OCI-LY3 (cell line): ENCODE measurements at regions not wholly inside any gene's neighbourhood (a gene's known extent, or its start where the extent isn't known, plus 50 kb on each side); places are given as distances from the start of the nearest gene placed in this dataset.

Experiments used
- H2AFZ ChIP-seq: fragments of 200-600, 300-600 bp; shearing (Covaris generic); 2 replicates; pipeline ENCODE4 v1.6.0; 2014; ENCODE audit warnings: antibody characterized with exemption, low read depth, low read length
- H3K27ac ChIP-seq: fragments of 200-600, 300-600 bp; sonication (generic); 2 replicates; pipeline ENCODE4 v1.5.1; 2014; ENCODE audit warnings: mild to moderate bottlenecking, low read length, moderate library complexity, mixed read lengths
- H3K27me3 ChIP-seq: fragments of 200-600, 300-600 bp; sonication (generic); 2 replicates; pipeline ENCODE4 v1.6.1; 2014; ENCODE audit warnings: low read depth, low read length, mixed read lengths
- H3K36me3 ChIP-seq: fragments of 200-600, 300-600 bp; sonication (generic); replicated peaks from 2 replicates; pipeline ENCODE3; 2014; ENCODE audit warnings: low read depth, low read length, mixed read lengths
- H3K4me1 ChIP-seq: fragments of 300-600, 200-600 bp; sonication (generic); 2 replicates; pipeline ENCODE4 v1.6.1; 2014; ENCODE audit warnings: low read length, mixed read lengths
- H3K4me2 ChIP-seq: fragments of 200-600, 300-600 bp; sonication (generic); 2 replicates; pipeline ENCODE4 v1.6.1; 2014; ENCODE audit warnings: low read length, mixed read lengths
- H3K4me3 ChIP-seq: fragments of 300-600, 200-600 bp; sonication (generic); 2 replicates; pipeline ENCODE4 v1.5.1; 2014; ENCODE audit warnings: antibody characterized with exemption, mild to moderate bottlenecking, low read length, moderate library complexity
- H3K79me2 ChIP-seq: fragments of 300-600, 200-600 bp; shearing (Covaris generic); 2 replicates; pipeline ENCODE4 v1.6.1; 2014; ENCODE audit warnings: mild to moderate bottlenecking, low read length, mixed read lengths
- H3K9ac ChIP-seq: fragments of 300-600, 200-600 bp; shearing (Covaris generic); 2 replicates; pipeline ENCODE4 v1.6.0; 2014; ENCODE audit warnings: mild to moderate bottlenecking, low read length, moderate library complexity
- H3K9me3 ChIP-seq: fragments of 200-600, 300-600 bp; shearing (Covaris generic); 2 replicates; pipeline ENCODE4 v1.6.1; 2014; ENCODE audit warnings: low read length, mixed read lengths; ENCODE audit not compliant: insufficient read depth
- H4K20me1 ChIP-seq: fragments of 200-600, 300-600 bp; sonication (generic); 2 replicates; pipeline ENCODE4 v1.6.1; 2016; ENCODE audit warnings: low read length, mixed read lengths; ENCODE audit not compliant: insufficient read depth
- CTCF ChIP-seq: fragments of 200-600, 300-600 bp; sonication (generic); IDR thresholded peaks from 2 replicates; pipeline ENCODE4 v1.5.1; 2014; ENCODE audit warnings: antibody characterized with exemption, low read length, low read depth
- EZH2phosphoT487 ChIP-seq: fragments of 200-600 bp; shearing (Covaris generic); IDR thresholded peaks from 2 replicates; pipeline ENCODE4 v1.6.1; 2018; ENCODE audit warnings: antibody characterized with exemption, mixed run types, low read depth

- Histone ChIP-seq H2AFZ (no peak overlapping the region), H3K9me3 (no peaks in the 10 kb centered on the region), H4K20me1 (no peaks in the 10 kb centered on the region), H3K4me2 (no peak overlapping the region), H3K9ac (no peak overlapping the region), H3K4me3 (no peak overlapping the region), H3K79me2 (no peaks in the 10 kb centered on the region), H3K27ac (no peak overlapping the region), H3K36me3 (no peaks in the 10 kb centered on the region), H3K27me3 (peaks cover 3% of the 10 kb centered on the region; the same call in 1 of the 2 replicates), H3K4me1 (no peaks in the 10 kb centered on the region)
- TF ChIP-seq CTCF (no peak), EZH2phosphoT487 (no peak)
Observed at GRCh38 chr12:127398016-127398710, 868.8 kb upstream of the TMEM132C start.

- no peaks in the 10 kb centered on the region for H3K36me3 ChIP-seq
- peaks cover 3% of the 10 kb centered on the region; the same call in 1 of the 2 replicates for H3K27me3 ChIP-seq
- no peak overlapping the region for H3K4me3 ChIP-seq
- no peak overlapping the region for H3K4me2 ChIP-seq
- H3K27ac ChIP-seq = no peak overlapping the region
- H3K9me3 ChIP-seq = no peaks in the 10 kb centered on the region; the same call in 1 of the 2 replicates
- no peaks in the 10 kb centered on the region for H3K79me2 ChIP-seq
- no peaks in the 10 kb centered on the region for H3K4me1 ChIP-seq
- H4K20me1 ChIP-seq = no peaks in the 10 kb centered on the region
- no peak overlapping the region for H3K9ac ChIP-seq
- TF ChIP-seq EZH2phosphoT487 (no peak), CTCF (no peak)
- H2AFZ ChIP-seq = no peak overlapping the region
Observed at GRCh38 chr12:127399451-127399850, 867.5 kb upstream of the TMEM132C start.

- H4K20me1 ChIP-seq = no peaks in the 10 kb centered on the region
- no peak overlapping the region for H3K27ac ChIP-seq
- no peak overlapping the region for H3K4me3 ChIP-seq
- no peaks in the 10 kb centered on the region for H3K79me2 ChIP-seq
- no peaks in the 10 kb centered on the region for H3K4me1 ChIP-seq
- no peak overlapping the region for H2AFZ ChIP-seq
- H3K4me2 ChIP-seq = no peak overlapping the region
- no peak for TF ChIP-seq EZH2phosphoT487
- TF ChIP-seq CTCF = no peak
- peaks cover 3% of the 10 kb centered on the region; the same call in 1 of the 2 replicates for H3K27me3 ChIP-seq
- no peak overlapping the region for H3K9ac ChIP-seq
- H3K36me3 ChIP-seq = no peaks in the 10 kb centered on the region
- no peaks in the 10 kb centered on the region; the same call in 1 of the 2 replicates for H3K9me3 ChIP-seq
Observed at GRCh38 chr12:127400221-127400620, 866.7 kb upstream of the TMEM132C start.

GRCh38 chr12:127401005-127401404, 866.0 kb upstream of the TMEM132C start:
- Histone ChIP-seq H3K27ac (no peak overlapping the region), H4K20me1 (no peaks in the 10 kb centered on the region), H2AFZ (no peak overlapping the region), H3K79me2 (no peaks in the 10 kb centered on the region), H3K27me3 (peaks cover 3% of the 10 kb centered on the region; the same call in 1 of the 2 replicates), H3K9me3 (no peaks in the 10 kb centered on the region; the same call in 1 of the 2 replicates), H3K4me3 (no peak overlapping the region), H3K9ac (no peak overlapping the region), H3K4me1 (no peaks in the 10 kb centered on the region), H3K36me3 (no peaks in the 10 kb centered on the region), H3K4me2 (no peak overlapping the region)
- TF ChIP-seq EZH2phosphoT487 = no peak
- no peak for TF ChIP-seq CTCF
